MCF 10A (cell line): ENCODE measurements at regions not wholly inside any gene's neighbourhood (a gene's known extent, or its start where the extent isn't known, plus 50 kb on each side); places are given as distances from the start of the nearest gene placed in this dataset.

Experiments
- BruUV-seq: library from RNA; stranded (reverse); fragments of 400-500 nt; replicated peaks from 2 replicates; lab custom pipeline; 2021; lab: Mats Ljungman, UMichigan
- CTCF ChIA-PET: fragments of 300-600 bp; sonication (Branson Sonifier 250); formaldehyde crosslinking; extraction: SDS; loops from one replicate; lab custom pipeline; 2021; ENCODE audit warnings: antibody characterized with exemption, inconsistent platforms; lab: Yijun Ruan, JAX
- POLR2A ChIA-PET: fragments of 300-600, 350-650 bp; sonication (Branson Sonifier 250); formaldehyde crosslinking; extraction: SDS; loops from one replicate; lab custom pipeline; 2020; ENCODE audit warnings: antibody characterized with exemption, inconsistent platforms; lab: Yijun Ruan, JAX
- DNase-seq: peaks from one replicate; pipeline ENCODE4 v3.0.0-alpha.2; 2018; ENCODE audit not compliant: unreplicated experiment
- H3K27ac Mint-ChIP-seq: one replicate; pipeline ENCODE4 v1.8.0; 2022; ENCODE audit warnings: mild to moderate bottlenecking, low read depth, mixed read lengths; ENCODE audit not compliant: unreplicated experiment
- H3K27me3 Mint-ChIP-seq: one replicate; pipeline ENCODE4 v1.8.0; 2022; ENCODE audit warnings: mixed read lengths; ENCODE audit not compliant: insufficient read depth, unreplicated experiment
- H3K36me3 Mint-ChIP-seq: one replicate; pipeline ENCODE4 v1.8.0; 2022; ENCODE audit warnings: mild to moderate bottlenecking, moderate library complexity, mixed read lengths; ENCODE audit not compliant: insufficient read depth, unreplicated experiment
- H3K4me1 Mint-ChIP-seq: one replicate; pipeline ENCODE4 v1.8.0; 2022; ENCODE audit warnings: mixed read lengths; ENCODE audit not compliant: insufficient read depth, unreplicated experiment
- H3K4me3 Mint-ChIP-seq: one replicate; pipeline ENCODE4 v1.8.0; 2022; ENCODE audit warnings: mild to moderate bottlenecking, moderate library complexity, mixed read lengths; ENCODE audit not compliant: unreplicated experiment
- H3K9me3 Mint-ChIP-seq: one replicate; pipeline ENCODE4 v1.8.0; 2022; ENCODE audit warnings: mixed read lengths; ENCODE audit not compliant: unreplicated experiment
- intact Hi-C: fragments of 100-400 bp; cut with micrococcal nuclease; formaldehyde crosslinking; loops from 2 replicates; pipeline ENCODE4 v1.14.1; 2022
- TF ChIP-seq, protein P1 (sequence below): fragments of 200-600 bp; IDR thresholded peaks from one replicate; pipeline ENCODE4 v1.8.0; 2022; ENCODE audit warnings: antibody characterized with exemption, mild to moderate bottlenecking; ENCODE audit not compliant: unreplicated experiment

DNA sequence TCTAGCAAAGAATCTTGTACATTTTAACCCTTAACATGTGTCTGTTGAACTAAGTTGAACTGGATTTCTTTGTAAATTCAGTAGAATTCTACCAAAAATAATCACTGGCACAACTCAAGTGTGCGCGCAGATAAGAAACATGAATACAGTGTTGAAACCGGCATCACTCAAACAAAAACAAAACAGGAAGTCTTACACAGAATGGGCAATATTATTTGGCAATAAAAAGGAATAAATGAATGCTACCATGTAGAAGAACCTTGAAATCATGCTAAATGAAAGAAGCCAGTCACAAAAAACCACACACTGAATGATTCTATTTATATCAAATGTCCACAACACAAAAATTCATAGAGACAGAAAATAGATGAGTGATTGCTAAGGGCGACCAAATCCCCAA lies 102.9 kb upstream of the ZFHX3 start:
- Mint-ChIP-seq H3K4me1 (no peaks in the 10 kb centered on the region), H3K27me3 (no peaks in the 10 kb centered on the region), H3K27ac (no peak overlapping the region), H3K36me3 (no peaks in the 10 kb centered on the region), H3K9me3 (no peaks in the 10 kb centered on the region), H3K4me3 (no peak overlapping the region)
- TF ChIP-seq, protein P1, sequence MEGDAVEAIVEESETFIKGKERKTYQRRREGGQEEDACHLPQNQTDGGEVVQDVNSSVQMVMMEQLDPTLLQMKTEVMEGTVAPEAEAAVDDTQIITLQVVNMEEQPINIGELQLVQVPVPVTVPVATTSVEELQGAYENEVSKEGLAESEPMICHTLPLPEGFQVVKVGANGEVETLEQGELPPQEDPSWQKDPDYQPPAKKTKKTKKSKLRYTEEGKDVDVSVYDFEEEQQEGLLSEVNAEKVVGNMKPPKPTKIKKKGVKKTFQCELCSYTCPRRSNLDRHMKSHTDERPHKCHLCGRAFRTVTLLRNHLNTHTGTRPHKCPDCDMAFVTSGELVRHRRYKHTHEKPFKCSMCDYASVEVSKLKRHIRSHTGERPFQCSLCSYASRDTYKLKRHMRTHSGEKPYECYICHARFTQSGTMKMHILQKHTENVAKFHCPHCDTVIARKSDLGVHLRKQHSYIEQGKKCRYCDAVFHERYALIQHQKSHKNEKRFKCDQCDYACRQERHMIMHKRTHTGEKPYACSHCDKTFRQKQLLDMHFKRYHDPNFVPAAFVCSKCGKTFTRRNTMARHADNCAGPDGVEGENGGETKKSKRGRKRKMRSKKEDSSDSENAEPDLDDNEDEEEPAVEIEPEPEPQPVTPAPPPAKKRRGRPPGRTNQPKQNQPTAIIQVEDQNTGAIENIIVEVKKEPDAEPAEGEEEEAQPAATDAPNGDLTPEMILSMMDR = no peak
- ChIA-PET POLR2A (no interaction called here), CTCF (no interaction called here)
- DNase-seq = no peak
- intact Hi-C loops = no loop called here
- no TSS peak for BruUV-seq

DNA sequence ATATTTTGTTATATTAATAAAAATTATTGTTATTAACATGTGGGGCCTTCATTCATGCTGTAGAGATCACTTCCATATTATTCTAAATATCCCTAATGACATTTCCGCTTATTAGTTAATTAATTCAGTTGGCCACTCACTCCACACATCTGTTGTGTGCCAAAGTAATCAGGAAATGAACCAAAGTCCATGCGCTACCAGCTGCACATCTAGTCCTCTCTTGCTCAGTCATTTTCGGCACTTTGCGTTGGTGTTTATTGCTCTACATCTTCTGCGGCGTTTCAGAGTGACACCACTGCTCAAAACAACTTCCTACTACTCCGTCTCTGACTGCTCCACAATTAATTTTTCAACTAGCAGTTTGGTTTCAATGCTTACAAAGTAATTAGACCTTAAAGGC lies 101.4 kb upstream of the ZFHX3 start:
- intact Hi-C loops = no loop called here
- POLR2A ChIA-PET = no interaction called here
- no peaks in the 10 kb centered on the region for H3K36me3 Mint-ChIP-seq
- H3K4me1 Mint-ChIP-seq = no peaks in the 10 kb centered on the region
- TF ChIP-seq, protein P1 = no peak
- CTCF ChIA-PET = no interaction called here
- DNase-seq = no peak
- no peaks in the 10 kb centered on the region for H3K27me3 Mint-ChIP-seq
- no peak overlapping the region for H3K4me3 Mint-ChIP-seq
- H3K27ac Mint-ChIP-seq = no peak overlapping the region
- H3K9me3 Mint-ChIP-seq = no peaks in the 10 kb centered on the region
- no TSS peak for BruUV-seq

DNA sequence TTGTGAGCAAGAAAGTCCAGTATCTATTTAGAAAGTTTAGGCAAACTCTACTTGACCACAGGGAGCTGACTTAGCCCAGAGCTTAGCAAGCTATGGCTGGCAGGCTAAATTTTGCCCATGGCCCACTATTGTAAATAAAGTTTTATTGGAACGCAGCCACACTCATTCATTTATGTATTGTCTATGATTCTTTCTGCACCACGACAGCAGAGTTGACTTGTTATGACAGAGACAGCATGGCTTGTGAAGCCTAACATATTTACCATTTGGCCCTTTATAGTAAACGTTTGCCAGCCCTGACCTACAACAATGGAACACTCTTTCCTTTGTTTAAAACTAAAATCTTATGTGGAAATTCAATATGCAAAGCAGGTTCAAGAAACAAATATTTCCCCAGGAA lies 100.0 kb upstream of the ZFHX3 start:
- no peak overlapping the region for H3K27ac Mint-ChIP-seq
- ChIA-PET CTCF (no interaction called here), POLR2A (no interaction called here)
- H3K36me3 Mint-ChIP-seq = no peaks in the 10 kb centered on the region
- intact Hi-C loops = no loop called here
- no peaks in the 10 kb centered on the region for H3K4me1 Mint-ChIP-seq
- no peaks in the 10 kb centered on the region for H3K27me3 Mint-ChIP-seq
- no peaks in the 10 kb centered on the region for H3K9me3 Mint-ChIP-seq
- DNase-seq = no peak
- TF ChIP-seq, protein P1 = no peak
- H3K4me3 Mint-ChIP-seq = no peak overlapping the region
- BruUV-seq = no TSS peak

DNA sequence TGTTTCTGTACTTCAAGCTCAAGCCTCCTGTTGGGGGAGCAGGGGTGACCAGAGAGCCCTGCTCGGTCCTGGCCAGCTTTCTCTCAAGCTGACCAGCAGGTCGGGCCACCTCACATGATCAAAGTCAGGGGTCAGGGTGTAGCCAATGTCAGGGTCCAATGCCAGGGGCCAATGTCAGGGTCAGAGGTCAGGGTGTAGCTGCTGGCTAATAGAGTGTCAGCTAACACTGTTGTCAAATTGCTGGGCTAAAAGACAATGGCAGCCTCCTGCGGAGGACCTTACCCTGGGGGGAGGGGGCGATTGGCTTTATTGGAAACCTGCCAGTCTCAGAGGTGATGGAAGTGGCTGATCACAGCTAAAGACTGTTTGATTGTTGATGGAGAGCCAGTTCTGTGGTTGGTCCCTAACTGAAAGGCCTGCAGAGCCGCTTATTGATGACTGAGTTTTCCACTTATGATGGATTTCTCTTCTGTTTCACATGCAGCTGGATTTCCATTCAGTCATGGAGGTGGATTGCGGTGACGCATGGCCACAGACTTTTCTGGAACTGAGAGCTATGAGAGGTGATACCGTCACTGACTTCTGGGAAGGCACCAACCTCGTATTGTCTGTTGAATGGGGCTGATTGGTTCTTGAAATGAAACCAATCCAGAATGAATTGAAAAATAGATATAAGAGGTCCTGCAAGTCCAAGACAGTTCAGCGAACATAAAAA lies 97.4 kb upstream of the ZFHX3 start:
- no TSS peak for BruUV-seq
- Mint-ChIP-seq H3K9me3 (no peaks in the 10 kb centered on the region), H3K36me3 (no peaks in the 10 kb centered on the region), H3K4me3 (no peak overlapping the region), H3K27ac (no peak overlapping the region), H3K4me1 (no peaks in the 10 kb centered on the region), H3K27me3 (no peaks in the 10 kb centered on the region)
- intact Hi-C loops = no loop called here
- ChIA-PET POLR2A (no interaction called here), CTCF (interaction anchor here (0.5 to 1.2 kb wide), 3 partner anchors 24 to 165 kb away, joined by 3 read pairs; no protein-coding TSS in a partner anchor)
- no peak for DNase-seq
- TF ChIP-seq, protein P1 = no peak
